ENCODE measurements at regions not wholly inside any gene's neighbourhood (a gene's known extent, or its start where the extent isn't known, plus 50 kb on each side); places are given as distances from the start of the nearest gene placed in this dataset.

GRCh38 chr18:71760541-71760940 lies 783.6 kb downstream of the CBLN2 start:
- no peak for DNase-seq (ENCODE audit: low read depth, low spot score)

GRCh38 chr18:71754246-71754645 lies 789.9 kb downstream of the CBLN2 start:
- DNase-seq (ENCODE audit: low read depth, low spot score), result no peak

- no peak for DNase-seq (ENCODE audit: low read depth, low spot score)
Observed at GRCh38 chr18:71743634-71744033, 800.5 kb downstream of the CBLN2 start.

GRCh38 chr18:71729611-71730010 lies 814.5 kb downstream of the CBLN2 start:
- DNase-seq (ENCODE audit: low read depth, low spot score), result no peak

- DNase-seq (ENCODE audit: low read depth, low spot score), result no peak
Observed at GRCh38 chr18:71727909-71728308, 816.2 kb downstream of the CBLN2 start.

GRCh38 chr18:71725256-71725655 lies 818.9 kb downstream of the CBLN2 start:
- no peak for DNase-seq (ENCODE audit: low read depth, low spot score)

- DNase-seq (ENCODE audit: low read depth, low spot score), result no peak
Observed at GRCh38 chr18:71707985-71708500, 836.1 kb downstream of the CBLN2 start.

- DNase-seq (ENCODE audit: low read depth, low spot score), result no peak
Observed at GRCh38 chr18:71707400-71707799, 836.7 kb downstream of the CBLN2 start.

- no peak for DNase-seq (ENCODE audit: low read depth, low spot score)
Observed at GRCh38 chr18:71689416-71690160, 854.6 kb downstream of the CBLN2 start.

- no peak for DNase-seq (ENCODE audit: low read depth, low spot score)
Observed at GRCh38 chr18:71682591-71682990, 861.6 kb downstream of the CBLN2 start.

GRCh38 chr18:71678144-71678543 lies 866.0 kb downstream of the CBLN2 start:
- no peak for DNase-seq (ENCODE audit: low read depth, low spot score)

- no peak for DNase-seq (ENCODE audit: low read depth, low spot score)
Observed at GRCh38 chr18:71673954-71674353, 870.2 kb downstream of the CBLN2 start.

- no peak for DNase-seq (ENCODE audit: low read depth, low spot score)
Observed at GRCh38 chr18:71673498-71673897, 870.6 kb downstream of the CBLN2 start.

- no peak for DNase-seq (ENCODE audit: low read depth, low spot score)
Observed at GRCh38 chr18:71666481-71666880, 877.7 kb downstream of the CBLN2 start.

GRCh38 chr18:71665131-71665530 lies 879.0 kb downstream of the CBLN2 start:
- DNase-seq (ENCODE audit: low read depth, low spot score), result no peak

GRCh38 chr18:71643822-71644221 lies 900.3 kb downstream of the CBLN2 start:
- DNase-seq (ENCODE audit: low read depth, low spot score), result no peak

GRCh38 chr18:71630696-71631095 lies 913.4 kb downstream of the CBLN2 start:
- no peak for DNase-seq (ENCODE audit: low read depth, low spot score)

GRCh38 chr18:71625556-71626090 lies 918.5 kb downstream of the CBLN2 start:
- no peak for DNase-seq (ENCODE audit: low read depth, low spot score)

GRCh38 chr18:71598374-71598773 lies 945.8 kb downstream of the CBLN2 start:
- DNase-seq (ENCODE audit: low read depth, low spot score), result no peak

- DNase-seq (ENCODE audit: low read depth, low spot score), result no peak
Observed at GRCh38 chr18:71597219-71597618, 946.9 kb downstream of the CBLN2 start.

- no peak for DNase-seq (ENCODE audit: low read depth, low spot score)
Observed at GRCh38 chr18:71583252-71583651, 960.9 kb downstream of the CBLN2 start.

GRCh38 chr18:71554686-71555085 lies 989.5 kb downstream of the CBLN2 start:
- no peak for DNase-seq (ENCODE audit: low read depth, low spot score)

GRCh38 chr18:71541643-71542042 lies 1002.5 kb downstream of the CBLN2 start:
- no peak for DNase-seq (ENCODE audit: low read depth, low spot score)

Measured in ELF-1 (cell line).